ENCODE measurements at regions not wholly inside any gene's neighbourhood (a gene's known extent, or its start where the extent isn't known, plus 50 kb on each side); places are given as distances from the start of the nearest gene placed in this dataset.
"Not testable (repeated sequence)": the region's sequence is repeated elsewhere in the genome, so short reads cannot be mapped to it uniquely, and the experiment has no call there.

GRCh38 chr2:14081521-14081920 lies 551.0 kb upstream of the LRATD1 start:
- DNase-seq, result no peak
- no peak for TF ChIP-seq EP300 (IDR thresholded peaks at IDR 0.05; ENCODE audit: low read depth)
- TF ChIP-seq POLR2AphosphoS5 (IDR thresholded peaks at IDR 0.05), result no peak
- no peak for TF ChIP-seq POLR2A (IDR thresholded peaks at IDR 0.05)
- no peak for TF ChIP-seq CTCF (IDR thresholded peaks at IDR 0.05)
- Histone ChIP-seq H3K4me3 (no peak overlapping the region), H3K9me3 (no peaks in the 10 kb centered on the region), H3K36me3 (no peaks in the 10 kb centered on the region), H3K4me1 (no peaks in the 10 kb centered on the region), H3K27me3 (no peaks in the 10 kb centered on the region), H3K27ac (no peak overlapping the region)
- intact Hi-C loops (cut with DNase I; ENCODE audit: low total_unique reads), result no loop called here
- WGBS, 2 donors (ENCODE audit: low coverage in 1 of 2), result 89 to 100% methylated on average over 1 of the region's 1 CpG
- in situ Hi-C loops (cut with MboI; ENCODE audit: low pct_ligation_motif_present in 1 of 4, low pct_unique_long_range_greater_than_20kb in 1 of 4, low sequenced_read_pairs in 3 of 4), result no loop called here

GRCh38 chr2:14082640-14083039 lies 549.9 kb upstream of the LRATD1 start:
- H3K36me3 ChIP-seq, result no peaks in the 10 kb centered on the region
- no peak for TF ChIP-seq EP300 (IDR thresholded peaks at IDR 0.05; ENCODE audit: low read depth)
- no peak for TF ChIP-seq CTCF (IDR thresholded peaks at IDR 0.05)
- no peak for TF ChIP-seq POLR2A (IDR thresholded peaks at IDR 0.05)
- TF ChIP-seq POLR2AphosphoS5 (IDR thresholded peaks at IDR 0.05), result no peak
- no peak for DNase-seq
- H3K27ac ChIP-seq, result no peak overlapping the region
- no peak overlapping the region for H3K4me3 ChIP-seq
- intact Hi-C loops (cut with DNase I; ENCODE audit: low total_unique reads) (no loop called here), in situ Hi-C loops (cut with MboI; ENCODE audit: low pct_ligation_motif_present in 1 of 4, low pct_unique_long_range_greater_than_20kb in 1 of 4, low sequenced_read_pairs in 3 of 4) (no loop called here)
- no peaks in the 10 kb centered on the region for H3K9me3 ChIP-seq
- H3K4me1 ChIP-seq, result no peaks in the 10 kb centered on the region
- no peaks in the 10 kb centered on the region for H3K27me3 ChIP-seq
- WGBS, 2 donors (ENCODE audit: low coverage in 1 of 2), result 80% methylated on average over 5 of the region's 5 CpGs; no CpG with 5 or more reads in 1 of the 2 donors

GRCh38 chr2:14094592-14094991 lies 537.9 kb upstream of the LRATD1 start:
- Histone ChIP-seq H3K4me1 (no peaks in the 10 kb centered on the region), H3K27me3 (no peaks in the 10 kb centered on the region), H3K27ac (no peak overlapping the region), H3K36me3 (no peaks in the 10 kb centered on the region), H3K4me3 (no peak overlapping the region), H3K9me3 (no peaks in the 10 kb centered on the region)
- no peak for DNase-seq
- in situ Hi-C loops (cut with MboI; ENCODE audit: low pct_ligation_motif_present in 1 of 4, low pct_unique_long_range_greater_than_20kb in 1 of 4, low sequenced_read_pairs in 3 of 4) (no loop called here), intact Hi-C loops (cut with DNase I; ENCODE audit: low total_unique reads) (no loop called here)
- 63 to 91% methylated on average over 1 of the region's 1 CpG for WGBS, 2 donors (ENCODE audit: low coverage in 1 of 2)
- TF ChIP-seq EP300 (IDR thresholded peaks at IDR 0.05; ENCODE audit: low read depth), result no peak
- no peak for TF ChIP-seq CTCF (IDR thresholded peaks at IDR 0.05)
- TF ChIP-seq POLR2A (IDR thresholded peaks at IDR 0.05), result no peak
- no peak for TF ChIP-seq POLR2AphosphoS5 (IDR thresholded peaks at IDR 0.05)

- H3K27me3 ChIP-seq; DNase-seq; intact Hi-C loops (cut with DNase I; ENCODE audit: low total_unique reads); H3K4me3 ChIP-seq; in situ Hi-C loops (cut with MboI; ENCODE audit: low pct_ligation_motif_present in 1 of 4, low pct_unique_long_range_greater_than_20kb in 1 of 4, low sequenced_read_pairs in 3 of 4); H3K27ac ChIP-seq; H3K36me3 ChIP-seq; H3K4me1 ChIP-seq; H3K9me3 ChIP-seq: not testable (repeated sequence)
- WGBS, 2 donors (ENCODE audit: low coverage in 1 of 2), result 85 to 93% methylated on average over 3 to 9 of the region's 9 CpGs
These were observed 533.4 kb upstream of the LRATD1 start for GRCh38 chr2:14099101-14099500.

GRCh38 chr2:14114275-14114674 lies 518.2 kb upstream of the LRATD1 start:
- intact Hi-C loops (cut with DNase I; ENCODE audit: low total_unique reads) (no loop called here), in situ Hi-C loops (cut with MboI; ENCODE audit: low pct_ligation_motif_present in 1 of 4, low pct_unique_long_range_greater_than_20kb in 1 of 4, low sequenced_read_pairs in 3 of 4) (no loop called here)
- 46 to 97% methylated on average over 2 of the region's 2 CpGs for WGBS, 2 donors (ENCODE audit: low coverage in 1 of 2)
- no peak for DNase-seq
- no peaks in the 10 kb centered on the region for H3K4me1 ChIP-seq
- H3K4me3 ChIP-seq, result no peak overlapping the region
- no peaks in the 10 kb centered on the region for H3K36me3 ChIP-seq
- H3K9me3 ChIP-seq, result no peaks in the 10 kb centered on the region
- no peak overlapping the region for H3K27ac ChIP-seq
- TF ChIP-seq EP300 (IDR thresholded peaks at IDR 0.05; ENCODE audit: low read depth), result no peak
- TF ChIP-seq POLR2A (IDR thresholded peaks at IDR 0.05), result no peak
- TF ChIP-seq POLR2AphosphoS5 (IDR thresholded peaks at IDR 0.05), result no peak
- no peak for TF ChIP-seq CTCF (IDR thresholded peaks at IDR 0.05)
- no peaks in the 10 kb centered on the region for H3K27me3 ChIP-seq
